GM23338 (cell line): ENCODE measurements at regions not wholly inside any gene's neighbourhood (a gene's known extent, or its start where the extent isn't known, plus 50 kb on each side); places are given as distances from the start of the nearest gene placed in this dataset.

Experiments
- ATAC-seq: fragments of 200-7000 bp; cut with Tn5 transposase; 3 replicates; pipeline ENCODE4 v1.9.1; 2020
- DNase-seq: peaks from one replicate; pipeline ENCODE4 v3.0.0-alpha.2; 2015; ENCODE audit warnings: low spot score
- H2AFZ ChIP-seq: fragments of 200-600 bp; sonication (generic); 2 replicates; pipeline ENCODE4 v1.8.0; 2016; ENCODE audit warnings: antibody characterized with exemption, mild to moderate bottlenecking, moderate library complexity
- H3F3A ChIP-seq: fragments of 200-600 bp; sonication (generic); replicated peaks from 2 replicates; pipeline ENCODE4 v1.8.0; 2017; ENCODE audit warnings: antibody characterized with exemption, mixed run types, low read depth
- H3K27ac ChIP-seq: fragments of 200-600 bp; sonication (generic); 2 replicates; pipeline ENCODE4 v1.6.1; 2016; ENCODE audit warnings: low read depth
- H3K27me3 ChIP-seq: fragments of 200-600 bp; sonication (generic); 2 replicates; pipeline ENCODE4 v1.8.0; 2016; ENCODE audit warnings: mild to moderate bottlenecking, mixed run types, moderate library complexity; ENCODE audit not compliant: insufficient read depth
- H3K36me3 ChIP-seq: fragments of 200-600 bp; sonication (generic); 2 replicates; pipeline ENCODE4 v1.8.0; 2016; ENCODE audit warnings: mild to moderate bottlenecking; ENCODE audit not compliant: insufficient read depth
- H3K4me1 ChIP-seq: fragments of 200-600 bp; sonication (generic); 2 replicates; pipeline ENCODE4 v1.8.0; 2016; ENCODE audit warnings: mild to moderate bottlenecking, moderate library complexity; ENCODE audit not compliant: insufficient read depth
- H3K4me2 ChIP-seq: fragments of 200-600 bp; sonication (generic); 2 replicates; pipeline ENCODE4 v1.7.1; 2017; ENCODE audit warnings: mixed run types
- H3K4me3 ChIP-seq: fragments of 200-600 bp; sonication (generic); 2 replicates; pipeline ENCODE4 v1.6.1; 2016; ENCODE audit warnings: mixed run types
- H3K79me2 ChIP-seq: fragments of 200-600 bp; sonication (generic); replicated peaks from 2 replicates; pipeline ENCODE4 v1.8.0; 2017; ENCODE audit warnings: mild to moderate bottlenecking; ENCODE audit not compliant: insufficient read depth
- H3K9me2 ChIP-seq: fragments of 200-600 bp; sonication (generic); 2 replicates; pipeline ENCODE4 v1.8.0; 2017; ENCODE audit not compliant: insufficient read depth
- H4K20me1 ChIP-seq: fragments of 200-600 bp; sonication (generic); replicated peaks from 2 replicates; pipeline ENCODE4 v1.8.0; 2017; ENCODE audit warnings: mild to moderate bottlenecking; ENCODE audit not compliant: insufficient read depth
- H3K27ac Mint-ChIP-seq: 2 replicates; pipeline ENCODE4 v1.8.0; 2020; ENCODE audit warnings: inconsistent platforms, mild to moderate bottlenecking, moderate library complexity, mixed read lengths
- H3K27me3 Mint-ChIP-seq: 3 replicates; pipeline ENCODE4 v1.8.0; 2022; ENCODE audit warnings: low read depth, mild to moderate bottlenecking, moderate library complexity, mixed read lengths, inconsistent platforms; ENCODE audit not compliant: insufficient read depth, poor library complexity
- H3K36me3 Mint-ChIP-seq: 3 replicates; pipeline ENCODE4 v1.8.0; 2021; ENCODE audit warnings: low read depth, mild to moderate bottlenecking, inconsistent platforms, moderate library complexity, mixed read lengths
- H3K4me1 Mint-ChIP-seq: 3 replicates; pipeline ENCODE4 v1.8.0; 2020; ENCODE audit warnings: mild to moderate bottlenecking, inconsistent platforms, mixed read lengths
- H3K4me3 Mint-ChIP-seq: 3 replicates; pipeline ENCODE4 v1.8.0; 2021; ENCODE audit warnings: moderate library complexity, mild to moderate bottlenecking, inconsistent platforms, mixed read lengths
- H3K9me3 Mint-ChIP-seq: 3 replicates; pipeline ENCODE4 v1.8.0; 2020; ENCODE audit warnings: moderate library complexity, mild to moderate bottlenecking, inconsistent platforms, mixed read lengths
- CREB1 ChIP-seq: fragments of 250-450 bp; sonication (Bioruptor Pico); IDR thresholded peaks from 2 replicates; pipeline ENCODE4 v1.5.0; 2020; ENCODE audit warnings: low read depth, mild to moderate bottlenecking, moderate library complexity
- CTCF ChIP-seq, 2 experiments: fragments of 200-600 bp in 1 of 2; sonication (generic) in 1 of 2; conservative IDR thresholded peaks; 2 replicates each; pipeline versions ENCODE4 v1.5.1 to v1.6.1; 2016 to 2017; ENCODE audit warnings: antibody characterized with exemption in 2 of 2, low read depth in 2 of 2, mild to moderate bottlenecking in 2 of 2, moderate library complexity in 1 of 2
- ETS1 ChIP-seq: IDR thresholded peaks from 2 replicates; pipeline ENCODE4 v1.6.1; 2016; ENCODE audit warnings: antibody characterized with exemption
- EZH2 ChIP-seq: fragments of 200-600 bp; sonication (generic); IDR thresholded peaks from one replicate; pipeline ENCODE4 v1.8.0; 2017; ENCODE audit warnings: antibody characterized with exemption, mild to moderate bottlenecking, low read depth; ENCODE audit not compliant: unreplicated experiment
- EZH2phosphoT487 ChIP-seq: fragments of 200-600 bp; sonication (generic); IDR thresholded peaks from one replicate; pipeline ENCODE4 v1.8.1; 2018; ENCODE audit warnings: antibody characterized with exemption; ENCODE audit not compliant: unreplicated experiment
- JUNB ChIP-seq: IDR thresholded peaks from one replicate; pipeline ENCODE4 v1.6.1; 2016; ENCODE audit warnings: antibody characterized with exemption; ENCODE audit not compliant: unreplicated experiment
- NANOG ChIP-seq: IDR thresholded peaks from 2 replicates; pipeline ENCODE4 v1.6.1; 2016; ENCODE audit warnings: antibody characterized with exemption, borderline replicate concordance
- POLR2AphosphoS5 ChIP-seq: IDR thresholded peaks from 2 replicates; pipeline ENCODE4 v1.6.1; 2016; ENCODE audit warnings: antibody characterized with exemption, low read depth
- REST ChIP-seq: IDR thresholded peaks from one replicate; pipeline ENCODE4 v1.6.1; 2018; ENCODE audit warnings: antibody characterized with exemption; ENCODE audit not compliant: unreplicated experiment
- STAT1 ChIP-seq: IDR thresholded peaks from one replicate; pipeline ENCODE4 v1.6.1; 2016; ENCODE audit warnings: antibody characterized with exemption; ENCODE audit not compliant: unreplicated experiment
- ZNF114 ChIP-seq: fragments of 250-450 bp; sonication (Bioruptor Pico); IDR thresholded peaks from 2 replicates; pipeline ENCODE4 v1.5.0; 2020; ENCODE audit warnings: mild to moderate bottlenecking, moderate library complexity
- ZNF331 ChIP-seq: fragments of 250-450 bp; sonication (Bioruptor Pico); IDR thresholded peaks from 2 replicates; pipeline ENCODE4 v1.5.0; 2020; ENCODE audit warnings: low read depth, mild to moderate bottlenecking, moderate library complexity
- ZNF462 ChIP-seq: fragments of 250-450 bp; sonication (Bioruptor Pico); IDR thresholded peaks from 2 replicates; pipeline ENCODE4 v1.5.0; 2020; ENCODE audit warnings: mild to moderate bottlenecking, moderate library complexity

- Histone ChIP-seq H3K27ac (no peak overlapping the region), H3K4me3 (no peak overlapping the region), H3F3A (no peaks in the 10 kb centered on the region), H3K4me1 (no peaks in the 10 kb centered on the region), H3K36me3 (no peaks in the 10 kb centered on the region), H3K27me3 (no peaks in the 10 kb centered on the region), H3K4me2 (no peak overlapping the region), H4K20me1 (no peaks in the 10 kb centered on the region), H3K9me2 (peaks cover 22% of the 10 kb centered on the region; the same call in 1 of the 2 replicates), H2AFZ (no peak overlapping the region), H3K79me2 (no peaks in the 10 kb centered on the region)
- ATAC-seq (no peak), DNase-seq (no peak)
- peaks cover 7% of the 10 kb centered on the region for H3K27me3 Mint-ChIP-seq
- H3K4me1 Mint-ChIP-seq: peaks cover 2% of the 10 kb centered on the region; the same call in 1 of the 3 replicates
- H3K27ac Mint-ChIP-seq: no peak overlapping the region
- H3K4me3 Mint-ChIP-seq: no peak overlapping the region
- peaks cover 4% of the 10 kb centered on the region for H3K9me3 Mint-ChIP-seq
- H3K36me3 Mint-ChIP-seq: peaks cover 3% of the 10 kb centered on the region; the same call in 2 of the 3 replicates
- TF ChIP-seq ZNF114 (CRISPR knock-in tag) (no peak), ZNF331 (CRISPR knock-in tag) (no peak), JUNB (no peak), STAT1 (no peak), POLR2AphosphoS5 (no peak), NANOG (no peak), ZNF462 (no peak), EZH2phosphoT487 (no peak), EZH2 (no peak), CREB1 (CRISPR knock-in tag) (no peak), ETS1 (no peak), CTCF (conservative IDR thresholded peaks at IDR 0.05; ENCODE audit: low read depth in 2 of 2) (no peak), REST (no peak)
These were observed 907.0 kb downstream of the RAPGEF2 start for GRCh38 chr4:160009656-160010493.
